ENCODE measurements at regions not wholly inside any gene's neighbourhood (a gene's known extent, or its start where the extent isn't known, plus 50 kb on each side); places are given as distances from the start of the nearest gene placed in this dataset.

DNA sequence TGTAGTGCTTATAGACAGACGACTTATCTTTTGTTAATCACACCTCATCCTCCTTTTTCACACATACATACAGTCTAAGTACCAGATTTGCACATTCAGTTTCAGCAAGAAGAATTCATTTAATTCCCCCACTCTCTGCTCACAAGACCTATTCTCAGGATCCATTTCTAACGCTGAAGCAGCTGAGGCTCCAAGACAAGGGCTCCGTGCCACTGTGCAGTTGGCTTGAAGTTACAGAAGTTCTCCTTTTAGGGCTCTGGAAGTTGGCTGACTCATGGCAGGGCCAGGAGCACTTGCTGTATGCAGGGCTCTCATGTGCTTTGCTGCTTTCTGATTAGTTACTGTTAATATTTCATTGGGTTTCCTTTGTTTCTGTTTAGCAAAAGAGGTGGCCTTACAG lies 1566.9 kb upstream of the TMEM132C start:
- Histone ChIP-seq H2BK20ac (ENCODE audit: low read length) (no peak overlapping the region), H3K4me3 (ENCODE audit: extremely low read depth in 1 of 4, insufficient read depth in 2 of 4, low read depth in 3 of 4, low read length in 4 of 4) (no peak overlapping the region), H2AFZ (ENCODE audit: low read length) (no peak overlapping the region), H3K9me3 (ENCODE audit: insufficient read depth in 2 of 2, low read depth in 1 of 2, low read length in 1 of 2) (no peaks in the 10 kb centered on the region), H3K4ac (replicated peaks; ENCODE audit: insufficient read length, low read depth, low read length) (no peak overlapping the region), H2BK15ac (ENCODE audit: low read length) (no peak overlapping the region), H3K27me3 (replicated peaks in 1 of 4; ENCODE audit: control insufficient read depth in 3 of 4, extremely low read depth in 1 of 4, insufficient read depth in 3 of 4, low read length in 3 of 4) (no peaks in the 10 kb centered on the region), H2BK5ac (ENCODE audit: low read depth, low read length) (no peak overlapping the region), H4K5ac (ENCODE audit: insufficient read length, low read depth, low read length) (no peak overlapping the region), H3K23ac (ENCODE audit: insufficient read length) (no peak overlapping the region), H4K20me1 (replicated peaks in 1 of 2; ENCODE audit: control insufficient read depth in 1 of 2, insufficient read depth in 2 of 2, low read length in 2 of 2) (no peaks in the 10 kb centered on the region), H4K91ac (replicated peaks; ENCODE audit: insufficient read length, low read length) (no peak overlapping the region), H3K36me3 (ENCODE audit: control insufficient read depth in 2 of 4, insufficient read depth in 4 of 4, low read length in 3 of 4) (no peaks in the 10 kb centered on the region), H3K56ac (replicated peaks; ENCODE audit: insufficient read length, low read depth, low read length) (no peak overlapping the region), H3K79me2 (ENCODE audit: control insufficient read depth in 1 of 2, insufficient read depth in 2 of 2, low read length in 2 of 2) (no peaks in the 10 kb centered on the region), H2AK5ac (ENCODE audit: low read depth, low read length) (no peak overlapping the region), H3K79me1 (ENCODE audit: low read depth, low read length) (no peaks in the 10 kb centered on the region), H4K8ac (ENCODE audit: extremely low read depth, insufficient read depth, low read length) (no peak overlapping the region), H3K4me2 (ENCODE audit: insufficient read depth in 1 of 2, low read depth in 2 of 2, low read length in 2 of 2) (no peak overlapping the region), H3K14ac (ENCODE audit: insufficient read length) (no peak overlapping the region), H2BK12ac (ENCODE audit: low read depth, low read length) (no peak overlapping the region), H3K4me1 (replicated peaks in 1 of 4; ENCODE audit: control insufficient read depth in 3 of 4, insufficient read depth in 4 of 4, low read length in 3 of 4) (no peaks in the 10 kb centered on the region), H2BK120ac (replicated peaks; ENCODE audit: low read depth, low read length) (no peak overlapping the region), H3K18ac (ENCODE audit: extremely low read depth, low read length) (no peak overlapping the region), H3K27ac (ENCODE audit: low read depth, low read length) (no peak overlapping the region), H3K9ac (replicated peaks in 1 of 4; ENCODE audit: extremely low read depth in 1 of 4, low read depth in 3 of 4, low read length in 3 of 4) (no peak overlapping the region), H3K23me2 (ENCODE audit: low read depth, low read length) (no peaks in the 10 kb centered on the region)
- WGBS, 2 experiments (ENCODE audit: extremely low coverage in 1 of 2, insufficient coverage in 1 of 2, insufficient read length in 1 of 2, insufficient replicate concordance in 2 of 2, low coverage in 1 of 2, low lambda C conversion rate in 2 of 2, missing lambda C conversion rate in 1 of 2) = 95% methylated on average over 3 of the region's 3 CpGs; no CpG with 5 or more reads in 1 of the 2 experiments
- ChIA-PET CTCF (ENCODE audit: partially characterized antibody) (no interaction called here), POLR2A (ENCODE audit: partially characterized antibody) (no interaction called here)
- FAIRE-seq (no peak), DNase-seq (ENCODE audit: low read depth in 1 of 2, low spot score in 2 of 2) (no peak)
- TF ChIP-seq NANOG (IDR thresholded peaks at IDR 0.05; ENCODE audit: insufficient read depth, low read depth, low read length, poor library complexity, severe bottlenecking) = no peak
- TF ChIP-seq CHD2 (IDR thresholded peaks at IDR 0.05; ENCODE audit: low read length) = no peak
- no peak for TF ChIP-seq ASH2L (IDR thresholded peaks at IDR 0.05; ENCODE audit: low read length)
- no peak for TF ChIP-seq POLR2AphosphoS5 (IDR thresholded peaks at IDR 0.05; ENCODE audit: low read depth, low read length)
- TF ChIP-seq, protein P1, sequence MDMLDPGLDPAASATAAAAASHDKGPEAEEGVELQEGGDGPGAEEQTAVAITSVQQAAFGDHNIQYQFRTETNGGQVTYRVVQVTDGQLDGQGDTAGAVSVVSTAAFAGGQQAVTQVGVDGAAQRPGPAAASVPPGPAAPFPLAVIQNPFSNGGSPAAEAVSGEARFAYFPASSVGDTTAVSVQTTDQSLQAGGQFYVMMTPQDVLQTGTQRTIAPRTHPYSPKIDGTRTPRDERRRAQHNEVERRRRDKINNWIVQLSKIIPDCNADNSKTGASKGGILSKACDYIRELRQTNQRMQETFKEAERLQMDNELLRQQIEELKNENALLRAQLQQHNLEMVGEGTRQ (IDR thresholded peaks at IDR 0.05; ENCODE audit: low read length) = no peak
- no peak for TF ChIP-seq SP2 (IDR thresholded peaks at IDR 0.05; ENCODE audit: low read length)
- no peak for TF ChIP-seq GTF2F1 (IDR thresholded peaks at IDR 0.05; ENCODE audit: borderline replicate concordance, low read depth, low read length)
- no peak for TF ChIP-seq HDAC2 (IDR thresholded peaks at IDR 0.05; ENCODE audit: borderline replicate concordance in 1 of 2, low read depth in 2 of 2, low read length in 2 of 2)
- TF ChIP-seq, protein P2, sequence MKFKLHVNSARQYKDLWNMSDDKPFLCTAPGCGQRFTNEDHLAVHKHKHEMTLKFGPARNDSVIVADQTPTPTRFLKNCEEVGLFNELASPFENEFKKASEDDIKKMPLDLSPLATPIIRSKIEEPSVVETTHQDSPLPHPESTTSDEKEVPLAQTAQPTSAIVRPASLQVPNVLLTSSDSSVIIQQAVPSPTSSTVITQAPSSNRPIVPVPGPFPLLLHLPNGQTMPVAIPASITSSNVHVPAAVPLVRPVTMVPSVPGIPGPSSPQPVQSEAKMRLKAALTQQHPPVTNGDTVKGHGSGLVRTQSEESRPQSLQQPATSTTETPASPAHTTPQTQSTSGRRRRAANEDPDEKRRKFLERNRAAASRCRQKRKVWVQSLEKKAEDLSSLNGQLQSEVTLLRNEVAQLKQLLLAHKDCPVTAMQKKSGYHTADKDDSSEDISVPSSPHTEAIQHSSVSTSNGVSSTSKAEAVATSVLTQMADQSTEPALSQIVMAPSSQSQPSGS (IDR thresholded peaks at IDR 0.05; ENCODE audit: low read length) = no peak
- TF ChIP-seq, protein P3, sequence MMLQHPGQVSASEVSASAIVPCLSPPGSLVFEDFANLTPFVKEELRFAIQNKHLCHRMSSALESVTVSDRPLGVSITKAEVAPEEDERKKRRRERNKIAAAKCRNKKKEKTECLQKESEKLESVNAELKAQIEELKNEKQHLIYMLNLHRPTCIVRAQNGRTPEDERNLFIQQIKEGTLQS (IDR thresholded peaks at IDR 0.05; ENCODE audit: insufficient read depth, low read depth, low read length) = no peak
- TF ChIP-seq EZH2 (IDR thresholded peaks at IDR 0.05; ENCODE audit: low read depth, low read length, severe bottlenecking) = no peak
